Activated T-cell treated with anti-CD3 and anti-CD28 coated beads, Interleukin-2, amount 50 U/mL, for 4 hours (primary cell): ENCODE measurements at regions not wholly inside any gene's neighbourhood (a gene's known extent, or its start where the extent isn't known, plus 50 kb on each side); places are given as distances from the start of the nearest gene placed in this dataset.
"Not testable (repeated sequence)": the region's sequence is repeated elsewhere in the genome, so short reads cannot be mapped to it uniquely, and the experiment has no call there.

ENCODE experiments used
- ATAC-seq, 2 donors: fragments of 200-7000 bp; cut with Tn5 transposase; one replicate each; pipeline ENCODE4 v1.10.0; 2021
- DNase-seq: peaks from one replicate; pipeline ENCODE4 v3.0.0-alpha.2; 2020
- H3K27me3 Mint-ChIP-seq: one replicate; pipeline ENCODE4 v1.8.0; 2021; ENCODE audit warnings: low read depth, mixed read lengths
- H3K36me3 Mint-ChIP-seq: one replicate; pipeline ENCODE4 v1.8.0; 2022; ENCODE audit warnings: mixed read lengths; ENCODE audit not compliant: insufficient read depth
- H3K4me1 Mint-ChIP-seq: one replicate; pipeline ENCODE4 v1.8.0; 2021; ENCODE audit warnings: low read depth, mixed read lengths
- H3K4me3 Mint-ChIP-seq: one replicate; pipeline ENCODE4 v1.8.0; 2021; ENCODE audit warnings: mild to moderate bottlenecking, moderate library complexity, mixed read lengths
- H3K9me3 Mint-ChIP-seq: one replicate; pipeline ENCODE4 v1.8.0; 2021; ENCODE audit warnings: mixed read lengths

- H3K27me3 Mint-ChIP-seq: no peaks in the 10 kb centered on the region
- H3K36me3 Mint-ChIP-seq: no peaks in the 10 kb centered on the region
- H3K4me3 Mint-ChIP-seq: no peak overlapping the region
- ATAC-seq (no peak), DNase-seq (no peak)
- H3K9me3 Mint-ChIP-seq: peaks cover 9% of the 10 kb centered on the region
- no peaks in the 10 kb centered on the region for H3K4me1 Mint-ChIP-seq
Observed at GRCh38 chr11:98358551-98358950, 662.2 kb upstream of the CNTN5 start.

DNA sequence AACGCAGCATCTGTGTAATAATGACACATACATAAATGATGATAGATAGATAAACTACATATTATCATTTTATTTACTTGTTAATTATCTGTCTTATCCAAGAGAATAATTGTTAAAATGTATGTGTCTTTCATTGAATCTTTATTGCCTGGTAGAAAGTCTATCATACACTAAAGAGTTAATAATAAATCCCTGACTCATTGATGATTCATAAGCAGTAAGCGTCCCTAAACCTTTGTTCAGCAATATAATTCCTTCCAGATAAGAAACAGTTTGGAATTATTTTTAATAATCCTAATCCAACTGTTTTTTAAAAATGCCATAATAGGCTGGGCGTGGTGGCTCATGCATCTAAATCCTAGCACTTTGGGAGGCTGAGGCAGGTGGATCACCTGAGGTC, 655.6 kb upstream of the CNTN5 start:
- peaks cover 7% of the 10 kb centered on the region for H3K9me3 Mint-ChIP-seq
- DNase-seq (no peak), ATAC-seq (no peak)
- H3K4me3 Mint-ChIP-seq: no peak overlapping the region
- H3K27me3 Mint-ChIP-seq: no peaks in the 10 kb centered on the region
- no peaks in the 10 kb centered on the region for H3K36me3 Mint-ChIP-seq
- H3K4me1 Mint-ChIP-seq: no peaks in the 10 kb centered on the region

- H3K4me1 Mint-ChIP-seq: no peaks in the 10 kb centered on the region
- peaks cover 4% of the 10 kb centered on the region for H3K9me3 Mint-ChIP-seq
- ATAC-seq (no peak), DNase-seq (no peak)
- H3K36me3 Mint-ChIP-seq: no peaks in the 10 kb centered on the region
- H3K4me3 Mint-ChIP-seq: no peak overlapping the region
- no peaks in the 10 kb centered on the region for H3K27me3 Mint-ChIP-seq
Observed at GRCh38 chr11:98365941-98366340, 654.8 kb upstream of the CNTN5 start.

GRCh38 chr11:98390391-98390790, 630.4 kb upstream of the CNTN5 start:
- H3K27me3 Mint-ChIP-seq: no peaks in the 10 kb centered on the region
- H3K36me3 Mint-ChIP-seq: no peaks in the 10 kb centered on the region
- peaks cover 9% of the 10 kb centered on the region for H3K9me3 Mint-ChIP-seq
- H3K4me3 Mint-ChIP-seq: no peak overlapping the region
- ATAC-seq (no peak), DNase-seq (no peak)
- H3K4me1 Mint-ChIP-seq: no peaks in the 10 kb centered on the region

DNA sequence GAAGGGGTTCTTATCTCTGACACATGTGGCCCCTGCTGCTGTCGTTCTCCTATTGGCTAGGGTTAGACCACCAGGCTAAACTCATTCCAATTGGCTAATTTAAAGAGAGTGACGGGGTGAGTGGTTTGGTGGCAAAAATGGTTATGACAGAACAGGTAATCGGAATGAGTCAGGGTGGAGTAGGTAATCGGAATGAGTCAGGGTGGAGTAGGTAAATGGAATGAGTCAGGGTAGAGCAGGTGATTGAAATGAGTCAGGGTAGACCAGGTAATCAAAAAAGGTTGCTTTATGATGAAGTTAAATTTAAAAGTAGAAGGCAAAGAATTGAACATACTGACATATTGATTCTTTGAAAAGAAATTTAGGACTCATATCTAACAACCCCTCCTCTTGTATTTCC, 626.2 kb upstream of the CNTN5 start:
- not testable (repeated sequence) for H3K27me3 Mint-ChIP-seq, H3K4me3 Mint-ChIP-seq, H3K36me3 Mint-ChIP-seq, H3K4me1 Mint-ChIP-seq, ATAC-seq, DNase-seq
- peaks cover 22% of the 10 kb centered on the region for H3K9me3 Mint-ChIP-seq

DNA sequence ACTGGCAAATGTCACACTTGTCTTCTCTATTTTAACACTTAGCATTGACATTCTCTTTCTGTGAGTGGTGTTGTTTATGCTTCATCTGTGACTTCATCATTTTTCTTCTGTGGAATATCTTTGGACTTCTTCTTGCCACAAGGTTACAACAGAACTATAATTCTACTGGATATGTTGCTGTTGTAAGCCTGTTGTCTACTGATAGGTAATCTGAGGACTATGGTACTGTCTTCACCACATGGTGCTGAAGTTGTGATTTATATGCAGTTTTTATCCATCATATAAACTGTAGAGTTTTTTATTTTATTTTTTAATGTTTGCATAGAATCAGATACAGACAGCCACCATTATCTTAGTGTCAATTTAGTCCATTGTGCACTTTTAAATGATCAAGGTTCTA, 622.2 kb upstream of the CNTN5 start:
- H3K4me3 Mint-ChIP-seq: no peak overlapping the region
- ATAC-seq (no peak), DNase-seq (no peak)
- H3K9me3 Mint-ChIP-seq: peaks cover 26% of the 10 kb centered on the region
- no peaks in the 10 kb centered on the region for H3K36me3 Mint-ChIP-seq
- H3K4me1 Mint-ChIP-seq: no peaks in the 10 kb centered on the region
- H3K27me3 Mint-ChIP-seq: no peaks in the 10 kb centered on the region

- Mint-ChIP-seq H3K9me3 (peaks cover 5% of the 10 kb centered on the region), H3K4me3 (no peak overlapping the region), H3K36me3 (no peaks in the 10 kb centered on the region), H3K4me1 (no peaks in the 10 kb centered on the region), H3K27me3 (no peaks in the 10 kb centered on the region)
- ATAC-seq (no peak), DNase-seq (no peak)
Observed at GRCh38 chr11:98409069-98409468, 611.7 kb upstream of the CNTN5 start.

DNA sequence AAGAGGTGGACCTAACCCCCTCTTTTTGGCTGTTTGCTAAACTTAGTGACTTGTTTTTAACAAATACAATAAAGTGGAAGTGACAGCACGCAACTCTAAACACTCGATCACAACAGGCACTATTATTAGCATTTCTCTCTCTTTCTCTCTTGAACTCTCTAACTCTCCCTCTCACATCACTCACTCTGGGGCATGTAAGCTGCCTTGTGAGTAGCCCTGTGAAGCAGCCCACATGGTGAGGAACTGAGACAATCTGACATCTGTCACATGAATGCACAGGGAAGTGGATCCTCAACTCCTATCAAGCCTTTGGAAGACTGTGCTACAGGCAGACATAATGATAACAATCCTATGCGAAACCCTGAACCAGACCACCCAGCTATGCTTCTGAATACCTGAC, 609.0 kb upstream of the CNTN5 start:
- Mint-ChIP-seq H3K4me1 (no peaks in the 10 kb centered on the region), H3K36me3 (no peaks in the 10 kb centered on the region), H3K9me3 (peaks cover 5% of the 10 kb centered on the region), H3K27me3 (no peaks in the 10 kb centered on the region), H3K4me3 (no peak overlapping the region)
- DNase-seq: no peak
- no peak for ATAC-seq

DNA sequence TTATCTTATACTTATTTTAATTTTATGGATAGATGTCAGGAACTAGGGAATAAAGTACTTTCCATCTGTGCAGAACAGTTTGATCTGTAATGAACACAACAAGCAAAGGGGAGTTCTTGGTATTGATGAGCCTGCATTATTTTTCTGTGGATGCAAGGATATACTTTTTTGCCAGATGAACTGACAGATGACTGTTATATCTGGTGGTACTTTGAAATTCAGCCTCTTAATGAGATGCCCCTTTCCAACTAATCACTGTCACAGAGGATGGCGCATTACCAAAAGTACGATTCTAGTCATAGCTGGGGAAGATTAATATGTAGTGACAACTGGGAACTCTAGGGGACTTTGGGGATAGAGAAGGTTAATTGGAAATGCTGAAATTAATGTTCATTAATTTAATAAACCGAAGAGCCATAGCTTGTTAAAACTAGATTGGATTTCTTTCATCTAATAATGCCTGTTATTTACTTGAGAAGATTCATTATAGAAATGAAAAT, 603.4 kb upstream of the CNTN5 start:
- no peaks in the 10 kb centered on the region for H3K4me1 Mint-ChIP-seq
- no peak overlapping the region for H3K4me3 Mint-ChIP-seq
- ATAC-seq (no peak), DNase-seq (no peak)
- H3K9me3 Mint-ChIP-seq: peaks cover 12% of the 10 kb centered on the region
- H3K36me3 Mint-ChIP-seq: no peaks in the 10 kb centered on the region
- H3K27me3 Mint-ChIP-seq: no peaks in the 10 kb centered on the region

GRCh38 chr11:98423933-98424332, 596.8 kb upstream of the CNTN5 start:
- no peaks in the 10 kb centered on the region for H3K27me3 Mint-ChIP-seq
- no peaks in the 10 kb centered on the region for H3K36me3 Mint-ChIP-seq
- peaks cover 26% of the 10 kb centered on the region for H3K9me3 Mint-ChIP-seq
- no peak for DNase-seq
- no peak overlapping the region for H3K4me3 Mint-ChIP-seq
- no peaks in the 10 kb centered on the region for H3K4me1 Mint-ChIP-seq
- no peak for ATAC-seq

- not testable (repeated sequence) for ATAC-seq, H3K4me3 Mint-ChIP-seq, H3K4me1 Mint-ChIP-seq, H3K36me3 Mint-ChIP-seq, DNase-seq, H3K27me3 Mint-ChIP-seq
- H3K9me3 Mint-ChIP-seq: peaks cover 30% of the 10 kb centered on the region
Observed at GRCh38 chr11:98424773-98425172, 596.0 kb upstream of the CNTN5 start.

- peaks cover 37% of the 10 kb centered on the region for H3K9me3 Mint-ChIP-seq
- H3K27me3 Mint-ChIP-seq: no peaks in the 10 kb centered on the region
- H3K4me1 Mint-ChIP-seq: no peaks in the 10 kb centered on the region
- no peak for ATAC-seq
- H3K36me3 Mint-ChIP-seq: no peaks in the 10 kb centered on the region
- no peak for DNase-seq
- no peak overlapping the region for H3K4me3 Mint-ChIP-seq
Observed at GRCh38 chr11:98431463-98432359, 589.0 kb upstream of the CNTN5 start.

GRCh38 chr11:98434296-98434695, 586.5 kb upstream of the CNTN5 start:
- H3K4me1 Mint-ChIP-seq: no peaks in the 10 kb centered on the region

GRCh38 chr11:98453378-98453777, 567.4 kb upstream of the CNTN5 start:
- DNase-seq (no peak), ATAC-seq (no peak)
- H3K9me3 Mint-ChIP-seq: peaks cover 20% of the 10 kb centered on the region
- no peak overlapping the region for H3K4me3 Mint-ChIP-seq
- no peaks in the 10 kb centered on the region for H3K4me1 Mint-ChIP-seq
- H3K27me3 Mint-ChIP-seq: no peaks in the 10 kb centered on the region
- no peaks in the 10 kb centered on the region for H3K36me3 Mint-ChIP-seq

More at GRCh38 chr11:98434296-98434695, 586.5 kb upstream of the CNTN5 start:
- Mint-ChIP-seq H3K4me3 (no peak overlapping the region), H3K27me3 (no peaks in the 10 kb centered on the region), H3K36me3 (no peaks in the 10 kb centered on the region), H3K9me3 (peaks cover 35% of the 10 kb centered on the region)
- DNase-seq: no peak
- ATAC-seq: no peak
